ENCODE measurements at regions not wholly inside any gene's neighbourhood (a gene's known extent, or its start where the extent isn't known, plus 50 kb on each side); places are given as distances from the start of the nearest gene placed in this dataset.

GRCh38 chr11:116172851-116173250 lies 599.9 kb downstream of the BUD13 start:
- TF ChIP-seq TAF1 (conservative IDR thresholded peaks at IDR 0.05) (no peak), CTCF (IDR thresholded peaks at IDR 0.05; ENCODE audit: low read depth, low read length, missing input control) (no peak), YY1 (IDR thresholded peaks at IDR 0.05) (no peak), GABPA (IDR thresholded peaks at IDR 0.05 in 1 of 2, conservative IDR thresholded peaks at IDR 0.05 in 1 of 2) (no peak), HNF4G (IDR thresholded peaks at IDR 0.05) (no peak)
